ENCODE measurements at regions not wholly inside any gene's neighbourhood (a gene's known extent, or its start where the extent isn't known, plus 50 kb on each side); places are given as distances from the start of the nearest gene placed in this dataset.

- TF ChIP-seq CTCF (IDR thresholded peaks at IDR 0.05): no peak
- TF ChIP-seq POLR2A (IDR thresholded peaks at IDR 0.05): no peak
These were observed 413.4 kb upstream of the AGA start for GRCh38 chr4:177855507-177856197.
